Fibroblast of villous mesenchyme (primary cell): ENCODE measurements at regions not wholly inside any gene's neighbourhood (a gene's known extent, or its start where the extent isn't known, plus 50 kb on each side); places are given as distances from the start of the nearest gene placed in this dataset.

Experiments used
- DNase-seq: peaks from one replicate; pipeline ENCODE4 v3.0.0-alpha.2; 2010; ENCODE audit warnings: low read depth
- H3K4me3 ChIP-seq: 2 replicates; pipeline ENCODE4 v1.5.1; 2011; ENCODE audit warnings: low read depth, mild to moderate bottlenecking, low read length
- TF ChIP-seq, protein P1 (sequence below): IDR thresholded peaks from 2 replicates; pipeline ENCODE4 v1.5.1; 2012; ENCODE audit warnings: low read depth, mild to moderate bottlenecking, low read length; ENCODE audit not compliant: insufficient read depth

- TF ChIP-seq, protein P1, sequence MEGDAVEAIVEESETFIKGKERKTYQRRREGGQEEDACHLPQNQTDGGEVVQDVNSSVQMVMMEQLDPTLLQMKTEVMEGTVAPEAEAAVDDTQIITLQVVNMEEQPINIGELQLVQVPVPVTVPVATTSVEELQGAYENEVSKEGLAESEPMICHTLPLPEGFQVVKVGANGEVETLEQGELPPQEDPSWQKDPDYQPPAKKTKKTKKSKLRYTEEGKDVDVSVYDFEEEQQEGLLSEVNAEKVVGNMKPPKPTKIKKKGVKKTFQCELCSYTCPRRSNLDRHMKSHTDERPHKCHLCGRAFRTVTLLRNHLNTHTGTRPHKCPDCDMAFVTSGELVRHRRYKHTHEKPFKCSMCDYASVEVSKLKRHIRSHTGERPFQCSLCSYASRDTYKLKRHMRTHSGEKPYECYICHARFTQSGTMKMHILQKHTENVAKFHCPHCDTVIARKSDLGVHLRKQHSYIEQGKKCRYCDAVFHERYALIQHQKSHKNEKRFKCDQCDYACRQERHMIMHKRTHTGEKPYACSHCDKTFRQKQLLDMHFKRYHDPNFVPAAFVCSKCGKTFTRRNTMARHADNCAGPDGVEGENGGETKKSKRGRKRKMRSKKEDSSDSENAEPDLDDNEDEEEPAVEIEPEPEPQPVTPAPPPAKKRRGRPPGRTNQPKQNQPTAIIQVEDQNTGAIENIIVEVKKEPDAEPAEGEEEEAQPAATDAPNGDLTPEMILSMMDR, result no peak
- H3K4me3 ChIP-seq, result no peak overlapping the region
- DNase-seq, result no peak
Observed at GRCh38 chr4:151997461-151997860, 236.7 kb upstream of the GATB start.

- no peak for DNase-seq
- no peak overlapping the region for H3K4me3 ChIP-seq
- TF ChIP-seq, protein P1, result no peak
Observed at GRCh38 chr4:151994429-151994828, 233.6 kb upstream of the GATB start.

DNA sequence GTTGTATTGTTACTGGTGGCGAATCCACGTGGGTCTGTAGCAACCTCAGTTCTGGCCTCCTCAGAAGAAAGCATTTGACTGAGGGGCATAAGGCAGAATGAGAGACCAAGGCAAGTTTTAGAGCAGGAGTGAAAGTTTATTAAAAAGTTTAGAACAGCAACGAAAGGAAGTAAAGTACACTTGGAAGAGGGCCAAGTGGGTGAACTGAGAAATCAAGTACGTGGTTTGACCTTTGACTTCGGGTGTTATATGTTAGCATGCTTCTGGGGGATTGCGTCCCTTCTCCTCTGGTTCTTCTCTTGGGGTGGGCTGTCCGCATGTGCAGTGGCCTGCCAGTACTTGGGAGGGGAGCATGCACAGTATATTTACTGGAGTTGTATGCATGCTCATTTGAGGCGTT lies 232.7 kb upstream of the GATB start:
- DNase-seq, result no peak
- TF ChIP-seq, protein P1, result no peak
- H3K4me3 ChIP-seq, result no peak overlapping the region

DNA sequence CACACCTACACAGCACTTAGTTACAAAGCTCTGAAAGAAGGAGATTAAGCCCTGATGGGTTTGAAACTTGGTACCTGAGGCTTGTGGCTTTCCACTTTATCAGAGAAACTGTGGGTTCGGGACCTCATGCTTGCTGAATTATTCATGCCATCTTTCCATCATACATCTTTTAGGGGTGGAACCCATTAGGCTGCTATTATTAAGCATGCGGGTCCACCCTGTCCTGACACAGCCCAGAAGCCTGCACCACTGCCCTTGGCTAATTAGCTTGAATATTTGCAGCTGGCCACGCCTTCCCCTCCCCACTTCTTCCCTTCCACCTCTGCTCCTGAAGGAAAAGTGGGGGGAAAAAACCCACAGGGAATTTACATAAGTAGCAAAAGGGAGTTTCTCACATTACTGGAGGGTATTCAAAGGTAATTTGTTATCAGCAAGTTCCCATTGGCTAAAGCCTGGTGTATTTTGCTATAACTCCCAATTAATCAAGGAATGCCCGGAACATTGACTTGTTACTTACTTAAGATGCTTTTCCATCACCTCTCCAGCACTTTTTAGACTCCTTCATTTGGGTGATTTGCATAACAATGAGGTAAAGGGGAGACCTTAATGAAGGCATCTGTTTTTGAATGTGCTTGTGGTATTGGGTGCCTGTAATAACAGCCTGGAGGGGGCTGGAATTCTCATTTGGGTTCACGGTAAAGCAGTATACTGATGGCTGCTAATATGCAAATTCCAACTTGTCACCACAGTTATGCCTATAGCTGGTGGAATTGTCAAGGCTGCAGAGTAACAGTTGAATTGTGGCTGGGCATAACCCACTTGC lies 231.7 kb upstream of the GATB start:
- DNase-seq, result no peak
- no peak overlapping the region for H3K4me3 ChIP-seq
- TF ChIP-seq, protein P1, result no peak

GRCh38 chr4:151991884-151992167 lies 231.0 kb upstream of the GATB start:
- TF ChIP-seq, protein P1, result no peak
- H3K4me3 ChIP-seq, result no peak overlapping the region
- DNase-seq, result no peak

DNA sequence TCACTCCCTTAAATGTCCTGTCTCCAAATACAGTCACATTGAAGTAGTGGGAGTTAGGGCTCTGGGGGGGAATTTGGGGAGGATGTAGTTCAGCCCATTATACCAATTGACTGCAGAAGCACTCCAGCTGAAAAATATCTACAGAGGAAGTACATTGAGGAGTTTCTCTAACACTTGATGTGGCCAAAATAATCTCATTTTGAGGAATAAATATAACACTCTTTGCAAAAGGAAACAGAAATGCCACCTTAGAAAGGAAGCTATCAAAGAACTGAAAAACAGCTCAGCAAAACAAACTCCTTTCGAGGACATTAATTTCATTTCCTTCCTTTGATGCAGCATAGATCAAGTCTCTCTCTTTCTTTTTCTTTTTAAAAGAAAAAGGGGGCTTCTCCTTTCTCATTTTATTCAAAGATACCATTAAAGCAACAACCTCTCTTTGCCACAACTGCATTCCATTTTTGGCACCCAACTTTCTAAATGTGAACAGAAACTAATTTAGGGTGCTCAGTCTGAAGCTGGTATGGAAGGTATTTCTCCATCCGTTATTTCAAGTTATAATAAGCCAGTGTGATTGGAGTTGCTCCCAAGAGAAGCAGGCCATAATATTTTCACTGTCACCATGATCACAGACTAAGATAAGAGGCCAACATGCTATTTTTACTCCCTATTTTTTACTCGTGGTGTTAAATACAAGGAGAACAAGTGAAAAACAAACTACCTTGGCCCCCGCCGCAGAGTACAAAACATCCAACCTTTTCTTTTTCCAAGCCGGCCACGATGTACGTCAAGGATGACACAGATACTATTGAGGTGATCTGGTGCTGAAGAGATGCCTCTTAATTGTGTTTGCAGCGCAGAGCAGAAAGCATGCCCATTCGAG lies 230.4 kb upstream of the GATB start:
- TF ChIP-seq, protein P1, result no peak
- H3K4me3 ChIP-seq, result no peak overlapping the region
- DNase-seq, result no peak
